ENCODE measurements at regions not wholly inside any gene's neighbourhood (a gene's known extent, or its start where the extent isn't known, plus 50 kb on each side); places are given as distances from the start of the nearest gene placed in this dataset.

- TF ChIP-seq, protein P1, sequence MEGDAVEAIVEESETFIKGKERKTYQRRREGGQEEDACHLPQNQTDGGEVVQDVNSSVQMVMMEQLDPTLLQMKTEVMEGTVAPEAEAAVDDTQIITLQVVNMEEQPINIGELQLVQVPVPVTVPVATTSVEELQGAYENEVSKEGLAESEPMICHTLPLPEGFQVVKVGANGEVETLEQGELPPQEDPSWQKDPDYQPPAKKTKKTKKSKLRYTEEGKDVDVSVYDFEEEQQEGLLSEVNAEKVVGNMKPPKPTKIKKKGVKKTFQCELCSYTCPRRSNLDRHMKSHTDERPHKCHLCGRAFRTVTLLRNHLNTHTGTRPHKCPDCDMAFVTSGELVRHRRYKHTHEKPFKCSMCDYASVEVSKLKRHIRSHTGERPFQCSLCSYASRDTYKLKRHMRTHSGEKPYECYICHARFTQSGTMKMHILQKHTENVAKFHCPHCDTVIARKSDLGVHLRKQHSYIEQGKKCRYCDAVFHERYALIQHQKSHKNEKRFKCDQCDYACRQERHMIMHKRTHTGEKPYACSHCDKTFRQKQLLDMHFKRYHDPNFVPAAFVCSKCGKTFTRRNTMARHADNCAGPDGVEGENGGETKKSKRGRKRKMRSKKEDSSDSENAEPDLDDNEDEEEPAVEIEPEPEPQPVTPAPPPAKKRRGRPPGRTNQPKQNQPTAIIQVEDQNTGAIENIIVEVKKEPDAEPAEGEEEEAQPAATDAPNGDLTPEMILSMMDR (IDR thresholded peaks at IDR 0.05 in 4 of 5, conservative IDR thresholded peaks at IDR 0.05 in 1 of 5): no peak
- no peak for TF ChIP-seq POLR2A (IDR thresholded peaks at IDR 0.05)
Observed at GRCh38 chr7:46279290-46279689, 358.2 kb upstream of the IGFBP3 start.
